Neural cell (in vitro differentiated cells): ENCODE measurements at regions not wholly inside any gene's neighbourhood (a gene's known extent, or its start where the extent isn't known, plus 50 kb on each side); places are given as distances from the start of the nearest gene placed in this dataset.

Experiments used
- MXI1 ChIP-seq: fragments of 450-650 bp; conservative IDR thresholded peaks from 2 replicates; pipeline ENCODE4 v1.6.1; 2014; ENCODE audit warnings: antibody characterized with exemption, mild to moderate bottlenecking; ENCODE audit not compliant: poor library complexity, severe bottlenecking
- POLR2AphosphoS5 ChIP-seq: IDR thresholded peaks from 2 replicates; pipeline ENCODE4 v1.6.1; 2012
- SMC3 ChIP-seq: fragments of 450-650 bp; conservative IDR thresholded peaks from 2 replicates; pipeline ENCODE4 v1.6.1; 2014; ENCODE audit warnings: antibody characterized with exemption, mild to moderate bottlenecking, moderate library complexity; ENCODE audit not compliant: poor library complexity
- TAF1 ChIP-seq: IDR thresholded peaks from 2 replicates; pipeline ENCODE4 v1.6.1; 2012; ENCODE audit warnings: low read depth
- TF ChIP-seq, protein P1 (sequence below): fragments of 450-650 bp; IDR thresholded peaks from 2 replicates; pipeline ENCODE4 v1.5.1; 2014; ENCODE audit warnings: antibody characterized with exemption, mild to moderate bottlenecking, moderate library complexity; ENCODE audit not compliant: poor library complexity, severe bottlenecking
- TF ChIP-seq, protein P2 (sequence below): IDR thresholded peaks from 2 replicates; pipeline ENCODE4 v1.6.1; 2012; ENCODE audit warnings: borderline replicate concordance

DNA sequence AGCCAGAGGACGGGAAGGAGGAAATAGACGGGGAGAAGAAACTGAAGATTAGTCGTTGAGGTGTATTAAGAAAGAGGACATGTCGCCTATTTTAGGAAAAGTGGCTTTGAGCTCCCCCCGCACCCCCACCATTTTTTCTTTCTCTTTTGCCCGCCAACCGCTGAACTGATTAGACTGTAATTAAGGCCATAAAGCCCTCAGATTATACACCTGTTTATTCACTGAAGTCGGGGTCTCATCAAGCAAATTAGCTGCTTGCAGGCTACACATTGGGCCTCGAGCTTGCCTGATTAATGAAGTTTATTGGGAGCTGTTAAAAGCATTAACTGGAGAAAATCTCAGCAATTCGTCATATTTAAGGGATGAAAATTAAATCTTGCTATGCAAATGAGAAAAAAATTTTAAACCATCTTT lies 119.4 kb upstream of the RRP15 start:
- TF ChIP-seq, protein P1, sequence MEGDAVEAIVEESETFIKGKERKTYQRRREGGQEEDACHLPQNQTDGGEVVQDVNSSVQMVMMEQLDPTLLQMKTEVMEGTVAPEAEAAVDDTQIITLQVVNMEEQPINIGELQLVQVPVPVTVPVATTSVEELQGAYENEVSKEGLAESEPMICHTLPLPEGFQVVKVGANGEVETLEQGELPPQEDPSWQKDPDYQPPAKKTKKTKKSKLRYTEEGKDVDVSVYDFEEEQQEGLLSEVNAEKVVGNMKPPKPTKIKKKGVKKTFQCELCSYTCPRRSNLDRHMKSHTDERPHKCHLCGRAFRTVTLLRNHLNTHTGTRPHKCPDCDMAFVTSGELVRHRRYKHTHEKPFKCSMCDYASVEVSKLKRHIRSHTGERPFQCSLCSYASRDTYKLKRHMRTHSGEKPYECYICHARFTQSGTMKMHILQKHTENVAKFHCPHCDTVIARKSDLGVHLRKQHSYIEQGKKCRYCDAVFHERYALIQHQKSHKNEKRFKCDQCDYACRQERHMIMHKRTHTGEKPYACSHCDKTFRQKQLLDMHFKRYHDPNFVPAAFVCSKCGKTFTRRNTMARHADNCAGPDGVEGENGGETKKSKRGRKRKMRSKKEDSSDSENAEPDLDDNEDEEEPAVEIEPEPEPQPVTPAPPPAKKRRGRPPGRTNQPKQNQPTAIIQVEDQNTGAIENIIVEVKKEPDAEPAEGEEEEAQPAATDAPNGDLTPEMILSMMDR, result no peak
- TF ChIP-seq MXI1 (no peak), SMC3 (no peak), TAF1 (no peak), POLR2AphosphoS5 (no peak)
- TF ChIP-seq, protein P2, sequence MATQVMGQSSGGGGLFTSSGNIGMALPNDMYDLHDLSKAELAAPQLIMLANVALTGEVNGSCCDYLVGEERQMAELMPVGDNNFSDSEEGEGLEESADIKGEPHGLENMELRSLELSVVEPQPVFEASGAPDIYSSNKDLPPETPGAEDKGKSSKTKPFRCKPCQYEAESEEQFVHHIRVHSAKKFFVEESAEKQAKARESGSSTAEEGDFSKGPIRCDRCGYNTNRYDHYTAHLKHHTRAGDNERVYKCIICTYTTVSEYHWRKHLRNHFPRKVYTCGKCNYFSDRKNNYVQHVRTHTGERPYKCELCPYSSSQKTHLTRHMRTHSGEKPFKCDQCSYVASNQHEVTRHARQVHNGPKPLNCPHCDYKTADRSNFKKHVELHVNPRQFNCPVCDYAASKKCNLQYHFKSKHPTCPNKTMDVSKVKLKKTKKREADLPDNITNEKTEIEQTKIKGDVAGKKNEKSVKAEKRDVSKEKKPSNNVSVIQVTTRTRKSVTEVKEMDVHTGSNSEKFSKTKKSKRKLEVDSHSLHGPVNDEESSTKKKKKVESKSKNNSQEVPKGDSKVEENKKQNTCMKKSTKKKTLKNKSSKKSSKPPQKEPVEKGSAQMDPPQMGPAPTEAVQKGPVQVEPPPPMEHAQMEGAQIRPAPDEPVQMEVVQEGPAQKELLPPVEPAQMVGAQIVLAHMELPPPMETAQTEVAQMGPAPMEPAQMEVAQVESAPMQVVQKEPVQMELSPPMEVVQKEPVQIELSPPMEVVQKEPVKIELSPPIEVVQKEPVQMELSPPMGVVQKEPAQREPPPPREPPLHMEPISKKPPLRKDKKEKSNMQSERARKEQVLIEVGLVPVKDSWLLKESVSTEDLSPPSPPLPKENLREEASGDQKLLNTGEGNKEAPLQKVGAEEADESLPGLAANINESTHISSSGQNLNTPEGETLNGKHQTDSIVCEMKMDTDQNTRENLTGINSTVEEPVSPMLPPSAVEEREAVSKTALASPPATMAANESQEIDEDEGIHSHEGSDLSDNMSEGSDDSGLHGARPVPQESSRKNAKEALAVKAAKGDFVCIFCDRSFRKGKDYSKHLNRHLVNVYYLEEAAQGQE, result no peak
